IMR-90 (cell line): ENCODE measurements at regions not wholly inside any gene's neighbourhood (a gene's known extent, or its start where the extent isn't known, plus 50 kb on each side); places are given as distances from the start of the nearest gene placed in this dataset.

ENCODE experiments used
- ATAC-seq: fragments of 200-7000 bp; cut with Tn5 transposase; 2 replicates; pipeline ENCODE4 v1.9.1; 2020; ENCODE audit warnings: low read depth, mild to moderate bottlenecking, moderate library complexity
- BruUV-seq: library from RNA; stranded (reverse); fragments of 400-500 nt; replicated peaks from 2 replicates; lab custom pipeline; 2021; lab: Mats Ljungman, UMichigan
- CTCF ChIA-PET: fragments of 300-600 bp; formaldehyde crosslinking; extraction: SDS; loops from one replicate; lab custom pipeline; 2021; ENCODE audit warnings: antibody characterized with exemption; lab: Yijun Ruan, JAX
- POLR2A ChIA-PET: fragments of 300-600 bp; sonication (Branson Sonifier 250); formaldehyde crosslinking; loops from one replicate; lab custom pipeline; 2022; ENCODE audit warnings: antibody characterized with exemption; ENCODE audit not compliant: unreplicated experiment; lab: Charles Lee
- DNase-seq: peaks from one replicate; pipeline ENCODE4 v3.0.0; 2013
- H2AFZ ChIP-seq: replicated peaks from 2 replicates; pipeline ENCODE3; 2013; ENCODE audit warnings: low read length, mild to moderate bottlenecking; ENCODE audit not compliant: poor library complexity
- H2AK5ac ChIP-seq: 2 replicates; pipeline ENCODE4 v1.6.1; 2013; ENCODE audit warnings: low read depth, low read length, inconsistent platforms
- H2AK9ac ChIP-seq: replicated peaks from 2 replicates; pipeline ENCODE3; 2013; ENCODE audit warnings: mild to moderate bottlenecking, low read depth, low read length, moderate library complexity; ENCODE audit not compliant: poor library complexity
- H2BK120ac ChIP-seq: 2 replicates; pipeline ENCODE4 v1.6.1; 2013; ENCODE audit warnings: low read depth, low read length, inconsistent platforms
- H2BK15ac ChIP-seq: 3 replicates; pipeline ENCODE4 v1.6.1; 2013; ENCODE audit warnings: low read depth, low read length, inconsistent platforms
- H2BK20ac ChIP-seq: 2 replicates; pipeline ENCODE4 v1.6.1; 2013; ENCODE audit warnings: low read depth, mild to moderate bottlenecking, inconsistent platforms, low read length, moderate library complexity
- H2BK5ac ChIP-seq: 2 replicates; pipeline ENCODE4 v1.6.1; 2013; ENCODE audit warnings: mild to moderate bottlenecking, low read depth, low read length, inconsistent platforms; ENCODE audit not compliant: poor library complexity, severe bottlenecking
- H3K14ac ChIP-seq: replicated peaks from 2 replicates; pipeline ENCODE4 v1.6.1; 2013; ENCODE audit warnings: low read depth, low read length, inconsistent platforms
- H3K18ac ChIP-seq: 2 replicates; pipeline ENCODE4 v1.6.1; 2013; ENCODE audit warnings: low read depth, low read length, control low read depth
- H3K23ac ChIP-seq: 2 replicates; pipeline ENCODE4 v1.6.1; 2013; ENCODE audit warnings: low read depth, low read length, inconsistent platforms
- H3K27ac ChIP-seq: 2 replicates; pipeline ENCODE4 v1.5.1; 2013; ENCODE audit warnings: mild to moderate bottlenecking, control low read depth, low read length; ENCODE audit not compliant: insufficient read depth
- H3K27me3 ChIP-seq: 2 replicates; pipeline ENCODE4 v1.6.1; 2013; ENCODE audit warnings: low read length; ENCODE audit not compliant: control insufficient read depth, insufficient read depth
- H3K36me3 ChIP-seq: 2 replicates; pipeline ENCODE4 v1.6.1; 2013; ENCODE audit warnings: low read length, mixed read lengths; ENCODE audit not compliant: control insufficient read depth, insufficient read depth
- H3K4ac ChIP-seq: 2 replicates; pipeline ENCODE4 v1.6.1; 2013; ENCODE audit warnings: low read depth, low read length, inconsistent platforms
- H3K4me1 ChIP-seq: 2 replicates; pipeline ENCODE4 v1.6.1; 2013; ENCODE audit warnings: low read length, mixed read lengths; ENCODE audit not compliant: control insufficient read depth, insufficient read depth
- H3K4me2 ChIP-seq: 2 replicates; pipeline ENCODE4 v1.6.1; 2013; ENCODE audit warnings: low read depth, mild to moderate bottlenecking, control low read depth, low read length, moderate library complexity
- H3K4me3 ChIP-seq: 2 replicates; pipeline ENCODE4 v1.5.1; 2013; ENCODE audit warnings: low read depth, mild to moderate bottlenecking, control low read depth, low read length, moderate library complexity; ENCODE audit not compliant: insufficient read depth
- H3K56ac ChIP-seq: 2 replicates; pipeline ENCODE4 v1.6.1; 2013; ENCODE audit warnings: low read length, inconsistent platforms; ENCODE audit not compliant: insufficient read depth; ENCODE audit errors: extremely low read depth
- H3K79me1 ChIP-seq, 2 experiments: 2 replicates each; pipeline ENCODE4 v1.6.1; 2013; ENCODE audit warnings: low read length in 2 of 2, inconsistent platforms in 1 of 2, low read depth in 1 of 2
- H3K9ac ChIP-seq: 2 replicates; pipeline ENCODE4 v1.6.1; 2013; ENCODE audit warnings: low read depth, low read length, control low read depth
- H3K9me1 ChIP-seq: 2 replicates; pipeline ENCODE4 v1.6.1; 2013; ENCODE audit warnings: low read length, inconsistent platforms; ENCODE audit not compliant: insufficient read depth
- H3K9me3 ChIP-seq: 2 replicates; pipeline ENCODE4 v1.6.1; 2013; ENCODE audit warnings: low read length; ENCODE audit not compliant: control insufficient read depth, insufficient read depth
- H4K20me1 ChIP-seq: 2 replicates; pipeline ENCODE4 v1.6.1; 2013; ENCODE audit warnings: low read length, inconsistent platforms; ENCODE audit not compliant: insufficient read depth
- H4K5ac ChIP-seq: 2 replicates; pipeline ENCODE4 v1.6.1; 2013; ENCODE audit warnings: mild to moderate bottlenecking, low read depth, low read length, control low read depth
- H4K8ac ChIP-seq, 2 experiments: 2 replicates each; pipeline ENCODE4 v1.6.1; 2013; ENCODE audit warnings: low read depth in 2 of 2, low read length in 2 of 2, control low read depth in 1 of 2, inconsistent platforms in 1 of 2
- H4K91ac ChIP-seq: 2 replicates; pipeline ENCODE4 v1.6.1; 2013; ENCODE audit warnings: low read depth, low read length, inconsistent platforms; ENCODE audit not compliant: insufficient read depth
- BHLHE40 ChIP-seq: fragments of 150-350 bp; IDR thresholded peaks from 2 replicates; pipeline ENCODE4 v1.6.1; 2016; ENCODE audit warnings: mild to moderate bottlenecking, low read depth, low read length
- CEBPB ChIP-seq: IDR thresholded peaks from 2 replicates; pipeline ENCODE4 v1.6.1; 2012; ENCODE audit warnings: low read depth, low read length, improper control_type of control experiment
- CHD1 ChIP-seq: IDR thresholded peaks from 2 replicates; pipeline ENCODE4 v1.6.1; 2012; ENCODE audit warnings: low read depth, low read length, improper control_type of control experiment
- FOS ChIP-seq: fragments of 150-350 bp; IDR thresholded peaks from 2 replicates; pipeline ENCODE4 v1.6.1; 2016; ENCODE audit warnings: low read depth, low read length
- MAFK ChIP-seq: IDR thresholded peaks from 2 replicates; pipeline ENCODE4 v1.6.1; 2012; ENCODE audit warnings: low read depth, low read length, improper control_type of control experiment
- MAZ ChIP-seq: IDR thresholded peaks from 2 replicates; pipeline ENCODE4 v1.6.1; 2012; ENCODE audit warnings: low read depth, mild to moderate bottlenecking, low read length, improper control_type of control experiment, moderate library complexity, borderline replicate concordance
- MXI1 ChIP-seq: IDR thresholded peaks from 2 replicates; pipeline ENCODE4 v1.6.1; 2012; ENCODE audit warnings: low read depth, mild to moderate bottlenecking, low read length, moderate library complexity, borderline replicate concordance
- NFE2L2 ChIP-seq: fragments of 150-350 bp; IDR thresholded peaks from 2 replicates; pipeline ENCODE4 v1.6.1; 2016; ENCODE audit warnings: low read depth, mild to moderate bottlenecking, low read length
- POLR2A ChIP-seq: IDR thresholded peaks from 2 replicates; pipeline ENCODE4 v1.6.1; 2012; ENCODE audit warnings: mild to moderate bottlenecking, low read depth, low read length
- RAD21 ChIP-seq: IDR thresholded peaks from 2 replicates; pipeline ENCODE4 v1.6.1; 2012; ENCODE audit warnings: low read length, improper control_type of control experiment
- RCOR1 ChIP-seq: IDR thresholded peaks from 2 replicates; pipeline ENCODE4 v1.6.1; 2012; ENCODE audit warnings: mild to moderate bottlenecking, low read length, improper control_type of control experiment; ENCODE audit not compliant: insufficient replicate concordance
- RFX5 ChIP-seq: IDR thresholded peaks from 2 replicates; pipeline ENCODE4 v1.8.0; 2012; ENCODE audit warnings: low read depth, mild to moderate bottlenecking, low read length, moderate library complexity
- SMC3 ChIP-seq: fragments of 150-350 bp; IDR thresholded peaks from 2 replicates; pipeline ENCODE4 v1.6.1; 2016; ENCODE audit warnings: low read depth, mild to moderate bottlenecking, antibody characterized with exemption, low read length, moderate library complexity
- WGBS, 2 experiments: methylation state at CpG; one replicate each; pipeline versions ENCODE4 v1.1.5 to v1.1.7; 2013; ENCODE audit warnings: missing lambda C conversion rate in 2 of 2; ENCODE audit not compliant: insufficient read length in 1 of 2; ENCODE audit errors: extremely low coverage in 2 of 2; 5-methylcytosine and 5-hydroxymethylcytosine counted together
- dilution Hi-C: fragments of 300-500 bp; cut with HindIII; formaldehyde crosslinking; loops from one replicate; pipeline ENCODE4 v1.14.3; 2018; ENCODE audit warnings: low sequenced_read_pairs; ENCODE audit not compliant: unreplicated experiment
- in situ Hi-C: fragments of 300-500 bp; cut with MboI; formaldehyde crosslinking; loops from 3 replicates; pipeline ENCODE4 v1.14.3; 2019; ENCODE audit warnings: low sequenced_read_pairs, inconsistent platforms, mixed read lengths
- intact Hi-C: fragments of 100-400 bp; cut with micrococcal nuclease; formaldehyde crosslinking; loops from 2 replicates; pipeline ENCODE4 v1.10.0; 2022
- TF ChIP-seq, protein P1 (sequence below): fragments of 150-350 bp; IDR thresholded peaks from 2 replicates; pipeline ENCODE4 v1.6.1; 2017; ENCODE audit warnings: mild to moderate bottlenecking, antibody characterized with exemption, low read length, low read depth
- TF ChIP-seq, protein P2 (sequence below): fragments of 150-350 bp; IDR thresholded peaks from 2 replicates; pipeline ENCODE4 v1.6.1; 2016; ENCODE audit warnings: low read depth, mild to moderate bottlenecking, low read length, moderate library complexity, borderline replicate concordance
- TF ChIP-seq, protein P3 (sequence below): conservative IDR thresholded peaks from 2 replicates; pipeline ENCODE4 v1.5.1; 2012; ENCODE audit warnings: mild to moderate bottlenecking, low read depth, low read length, improper control_type of control experiment

DNA sequence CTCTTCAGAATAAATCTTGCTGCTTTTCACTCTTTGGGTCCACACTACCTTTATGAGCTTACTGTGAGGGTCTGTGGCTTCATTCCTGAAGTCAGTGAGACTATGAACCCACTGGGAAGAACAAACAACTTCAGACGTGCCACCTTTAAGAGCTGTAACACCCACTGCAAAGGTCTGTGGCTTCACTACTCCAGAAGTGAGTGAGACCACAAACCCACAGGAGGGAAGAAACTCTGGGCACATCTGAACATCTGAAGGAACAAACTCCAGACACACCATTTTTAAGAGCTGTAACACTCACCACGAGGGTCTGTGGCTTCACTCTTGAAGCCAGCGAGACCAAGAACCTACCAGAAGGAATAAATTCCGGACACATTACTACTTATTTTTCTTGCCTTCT is 964.1 kb upstream of the NXPH2 start:
- no peak overlapping the region for H4K91ac ChIP-seq
- in situ Hi-C loops = no loop called here
- no peak overlapping the region for H2BK20ac ChIP-seq
- no peak overlapping the region for H3K4me2 ChIP-seq
- no CpG with 5 or more reads among the region's 4 CpGs for WGBS, 2 experiments
- no peak overlapping the region for H4K5ac ChIP-seq
- H3K4ac ChIP-seq = no peak overlapping the region
- dilution Hi-C loops = no loop called here
- H4K20me1 ChIP-seq = no peaks in the 10 kb centered on the region
- no peak overlapping the region for H2AFZ ChIP-seq
- no peak overlapping the region for H3K27ac ChIP-seq
- H2BK5ac ChIP-seq = no peak overlapping the region
- intact Hi-C loops = no loop called here
- no peak overlapping the region for H3K14ac ChIP-seq
- no peak overlapping the region for H3K56ac ChIP-seq
- H3K9me1 ChIP-seq = no peaks in the 10 kb centered on the region
- H3K9me3 ChIP-seq = peaks cover 23% of the 10 kb centered on the region
- DNase-seq (no peak), ATAC-seq (no peak)
- no peak overlapping the region for H3K18ac ChIP-seq
- H4K8ac ChIP-seq = no peak overlapping the region
- POLR2A ChIA-PET = no interaction called here
- CTCF ChIA-PET = no interaction called here
- no peaks in the 10 kb centered on the region for H3K79me1 ChIP-seq
- no peak overlapping the region for H2BK120ac ChIP-seq
- no peak overlapping the region for H2AK9ac ChIP-seq
- no peak overlapping the region for H3K23ac ChIP-seq
- H3K4me1 ChIP-seq = no peaks in the 10 kb centered on the region
- no peaks in the 10 kb centered on the region for H3K27me3 ChIP-seq
- no peak for TF ChIP-seq MAZ
- TF ChIP-seq, protein P1, sequence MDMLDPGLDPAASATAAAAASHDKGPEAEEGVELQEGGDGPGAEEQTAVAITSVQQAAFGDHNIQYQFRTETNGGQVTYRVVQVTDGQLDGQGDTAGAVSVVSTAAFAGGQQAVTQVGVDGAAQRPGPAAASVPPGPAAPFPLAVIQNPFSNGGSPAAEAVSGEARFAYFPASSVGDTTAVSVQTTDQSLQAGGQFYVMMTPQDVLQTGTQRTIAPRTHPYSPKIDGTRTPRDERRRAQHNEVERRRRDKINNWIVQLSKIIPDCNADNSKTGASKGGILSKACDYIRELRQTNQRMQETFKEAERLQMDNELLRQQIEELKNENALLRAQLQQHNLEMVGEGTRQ = no peak
- no peak for TF ChIP-seq MXI1
- no peak for TF ChIP-seq NFE2L2
- no peak for TF ChIP-seq BHLHE40
- TF ChIP-seq MAFK = no peak
- TF ChIP-seq CHD1 = no peak
- no peak for TF ChIP-seq RAD21
- no peak for TF ChIP-seq POLR2A
- TF ChIP-seq, protein P2, sequence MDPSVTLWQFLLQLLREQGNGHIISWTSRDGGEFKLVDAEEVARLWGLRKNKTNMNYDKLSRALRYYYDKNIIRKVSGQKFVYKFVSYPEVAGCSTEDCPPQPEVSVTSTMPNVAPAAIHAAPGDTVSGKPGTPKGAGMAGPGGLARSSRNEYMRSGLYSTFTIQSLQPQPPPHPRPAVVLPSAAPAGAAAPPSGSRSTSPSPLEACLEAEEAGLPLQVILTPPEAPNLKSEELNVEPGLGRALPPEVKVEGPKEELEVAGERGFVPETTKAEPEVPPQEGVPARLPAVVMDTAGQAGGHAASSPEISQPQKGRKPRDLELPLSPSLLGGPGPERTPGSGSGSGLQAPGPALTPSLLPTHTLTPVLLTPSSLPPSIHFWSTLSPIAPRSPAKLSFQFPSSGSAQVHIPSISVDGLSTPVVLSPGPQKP = no peak
- no peak for TF ChIP-seq RCOR1
- no peak for TF ChIP-seq RFX5
- no peak for TF ChIP-seq SMC3
- no peak for TF ChIP-seq FOS
- no peak for TF ChIP-seq CEBPB
- TF ChIP-seq, protein P3, sequence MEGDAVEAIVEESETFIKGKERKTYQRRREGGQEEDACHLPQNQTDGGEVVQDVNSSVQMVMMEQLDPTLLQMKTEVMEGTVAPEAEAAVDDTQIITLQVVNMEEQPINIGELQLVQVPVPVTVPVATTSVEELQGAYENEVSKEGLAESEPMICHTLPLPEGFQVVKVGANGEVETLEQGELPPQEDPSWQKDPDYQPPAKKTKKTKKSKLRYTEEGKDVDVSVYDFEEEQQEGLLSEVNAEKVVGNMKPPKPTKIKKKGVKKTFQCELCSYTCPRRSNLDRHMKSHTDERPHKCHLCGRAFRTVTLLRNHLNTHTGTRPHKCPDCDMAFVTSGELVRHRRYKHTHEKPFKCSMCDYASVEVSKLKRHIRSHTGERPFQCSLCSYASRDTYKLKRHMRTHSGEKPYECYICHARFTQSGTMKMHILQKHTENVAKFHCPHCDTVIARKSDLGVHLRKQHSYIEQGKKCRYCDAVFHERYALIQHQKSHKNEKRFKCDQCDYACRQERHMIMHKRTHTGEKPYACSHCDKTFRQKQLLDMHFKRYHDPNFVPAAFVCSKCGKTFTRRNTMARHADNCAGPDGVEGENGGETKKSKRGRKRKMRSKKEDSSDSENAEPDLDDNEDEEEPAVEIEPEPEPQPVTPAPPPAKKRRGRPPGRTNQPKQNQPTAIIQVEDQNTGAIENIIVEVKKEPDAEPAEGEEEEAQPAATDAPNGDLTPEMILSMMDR = no peak
- no peak overlapping the region for H2AK5ac ChIP-seq
- no TSS peak for BruUV-seq
- no peaks in the 10 kb centered on the region for H3K36me3 ChIP-seq
- H3K9ac ChIP-seq = no peak overlapping the region
- no peak overlapping the region for H2BK15ac ChIP-seq
- no peak overlapping the region for H3K4me3 ChIP-seq
